HEK293 (cell line): ENCODE measurements at regions not wholly inside any gene's neighbourhood (a gene's known extent, or its start where the extent isn't known, plus 50 kb on each side); places are given as distances from the start of the nearest gene placed in this dataset.

Experiments
- CTCF ChIA-PET: fragments of 350-600 bp; formaldehyde crosslinking; extraction: SDS; loops from one replicate; lab custom pipeline; 2021; ENCODE audit warnings: antibody characterized with exemption; lab: Yijun Ruan, JAX
- POLR2A ChIA-PET: fragments of 300-600 bp; formaldehyde crosslinking; extraction: SDS; loops from one replicate; lab custom pipeline; 2020; ENCODE audit warnings: antibody characterized with exemption, inconsistent platforms; lab: Yijun Ruan, JAX
- H3K27ac ChIP-seq: fragments of 200-500 bp; sonication (Bioruptor generic); 2 replicates; pipeline ENCODE4 v1.5.1; 2014; ENCODE audit warnings: low read depth, low read length, control low read depth, inconsistent platforms; ENCODE audit errors: extremely low read depth
- H3K36me3 ChIP-seq, 2 experiments: fragments of 200-500 bp in 1 of 2; sonication (Bioruptor generic) in 1 of 2; 1 replicate in 1 of 2; 2 replicates in 1 of 2; pipeline ENCODE4 v1.5.1; 2014 to 2017; ENCODE audit warnings: inconsistent platforms in 2 of 2, low read length in 2 of 2; ENCODE audit not compliant: control insufficient read depth in 2 of 2, insufficient read depth in 1 of 2
- H3K4me1 ChIP-seq: fragments of 200-500 bp; sonication (Bioruptor generic); 2 replicates; pipeline ENCODE4 v1.5.1; 2014; ENCODE audit warnings: mild to moderate bottlenecking, low read length, inconsistent platforms; ENCODE audit not compliant: control insufficient read depth, insufficient read depth
- H3K4me3 ChIP-seq: 2 replicates; pipeline ENCODE4 v1.5.1; 2011; ENCODE audit warnings: low read depth, mild to moderate bottlenecking, control low read depth, low read length, moderate library complexity
- H3K9me3 ChIP-seq: fragments of 200-500 bp; sonication (Bioruptor generic); 2 replicates; pipeline ENCODE4 v1.5.1; 2014; ENCODE audit warnings: low read depth, low read length, inconsistent platforms; ENCODE audit not compliant: control insufficient read depth, insufficient read depth
- FEZF1 ChIP-seq: fragments of 450-650 bp; formaldehyde crosslinking; IDR thresholded peaks from 2 replicates; pipeline ENCODE4 v1.5.1; 2016; ENCODE audit warnings: missing biosample characterization, missing genetic modification characterization
- GFI1B ChIP-seq: fragments of 450-650 bp; formaldehyde crosslinking; IDR thresholded peaks from 2 replicates; pipeline ENCODE4 v1.5.1; 2016; ENCODE audit warnings: missing biosample characterization, missing genetic modification characterization
- GLI4 ChIP-seq: fragments of 450-650 bp; formaldehyde crosslinking; IDR thresholded peaks from 2 replicates; pipeline ENCODE4 v1.5.1; 2016; ENCODE audit warnings: missing biosample characterization, missing genetic modification characterization
- HOXD13 ChIP-seq: sonication (generic); formaldehyde crosslinking; IDR thresholded peaks from 2 replicates; pipeline ENCODE4 v1.8.0; 2022; ENCODE audit warnings: missing genetic modification reagents, borderline replicate concordance
- MEIS1 ChIP-seq: sonication (generic); formaldehyde crosslinking; IDR thresholded peaks from 2 replicates; pipeline ENCODE4 v1.8.1; 2022; ENCODE audit warnings: missing genetic modification reagents, mild to moderate bottlenecking, borderline replicate concordance
- PRDM1 ChIP-seq: fragments of 450-650 bp; formaldehyde crosslinking; IDR thresholded peaks from 2 replicates; pipeline ENCODE4; 2016; ENCODE audit warnings: missing biosample characterization, missing genetic modification characterization
- REPIN1 ChIP-seq: fragments of 450-650 bp; formaldehyde crosslinking; IDR thresholded peaks from 2 replicates; pipeline ENCODE4 v1.5.1; 2017; ENCODE audit warnings: missing biosample characterization, missing genetic modification characterization, low read depth
- SCRT1 ChIP-seq: fragments of 450-650 bp; formaldehyde crosslinking; IDR thresholded peaks from 2 replicates; pipeline ENCODE4 v1.5.1; 2016; ENCODE audit warnings: missing biosample characterization, missing genetic modification characterization, borderline replicate concordance
- YY1 ChIP-seq: fragments of 450-650 bp; formaldehyde crosslinking; IDR thresholded peaks from 2 replicates; pipeline ENCODE4 v1.5.1; 2018; ENCODE audit warnings: missing biosample characterization, missing genetic modification characterization
- ZIC2 ChIP-seq: fragments of 450-650 bp; formaldehyde crosslinking; IDR thresholded peaks from 2 replicates; pipeline ENCODE4 v1.5.1; 2016; ENCODE audit warnings: missing biosample characterization, missing genetic modification characterization
- ZNF114 ChIP-seq: fragments of 450-650 bp; formaldehyde crosslinking; IDR thresholded peaks from 2 replicates; pipeline ENCODE4 v1.5.0; 2017; ENCODE audit warnings: missing biosample characterization, missing genetic modification characterization
- ZNF140 ChIP-seq: fragments of 450-650 bp; formaldehyde crosslinking; IDR thresholded peaks from 2 replicates; pipeline ENCODE4 v1.5.1; 2016; ENCODE audit warnings: missing biosample characterization, missing genetic modification characterization
- ZNF16 ChIP-seq: fragments of 450-650 bp; formaldehyde crosslinking; IDR thresholded peaks from 2 replicates; pipeline ENCODE4 v1.5.1; 2016; ENCODE audit warnings: low read depth, missing biosample characterization, missing genetic modification characterization
- ZNF23 ChIP-seq: fragments of 450-650 bp; formaldehyde crosslinking; IDR thresholded peaks from 2 replicates; pipeline ENCODE4 v1.5.1; 2016; ENCODE audit warnings: missing biosample characterization, missing genetic modification characterization, borderline replicate concordance
- ZNF239 ChIP-seq: fragments of 450-650 bp; formaldehyde crosslinking; IDR thresholded peaks from 2 replicates; pipeline ENCODE4 v1.5.1; 2016; ENCODE audit warnings: missing biosample characterization, missing genetic modification characterization
- ZNF266 ChIP-seq: fragments of 450-650 bp; formaldehyde crosslinking; IDR thresholded peaks from 2 replicates; pipeline ENCODE4 v1.5.1; 2016; ENCODE audit warnings: missing biosample characterization, missing genetic modification characterization, low read depth
- ZNF292 ChIP-seq: fragments of 450-650 bp; formaldehyde crosslinking; IDR thresholded peaks from 2 replicates; pipeline ENCODE4 v1.5.1; 2016; ENCODE audit warnings: low read depth, missing biosample characterization, missing genetic modification characterization, borderline replicate concordance
- ZNF596 ChIP-seq: fragments of 450-650 bp; IDR thresholded peaks from 2 replicates; pipeline ENCODE4 v1.5.0; 2018; ENCODE audit warnings: missing biosample characterization, mild to moderate bottlenecking, missing genetic modification characterization, moderate library complexity
- ZNF600 ChIP-seq: fragments of 450-650 bp; formaldehyde crosslinking; IDR thresholded peaks from 2 replicates; pipeline ENCODE4 v1.5.1; 2016; ENCODE audit warnings: missing biosample characterization, missing genetic modification characterization
- ZNF660 ChIP-seq: fragments of 450-650 bp; IDR thresholded peaks from 2 replicates; pipeline ENCODE4 v1.5.1; 2018; ENCODE audit warnings: missing biosample characterization, mild to moderate bottlenecking, missing genetic modification characterization
- ZSCAN16 ChIP-seq: fragments of 450-650 bp; formaldehyde crosslinking; IDR thresholded peaks from 2 replicates; pipeline ENCODE4 v1.5.1; 2016; ENCODE audit warnings: missing biosample characterization, missing genetic modification characterization
- ZXDB ChIP-seq: fragments of 450-650 bp; formaldehyde crosslinking; IDR thresholded peaks from 2 replicates; pipeline ENCODE4 v1.5.1; 2016; ENCODE audit warnings: missing biosample characterization, missing genetic modification characterization
- TF ChIP-seq, protein P1 (sequence below): fragments of 450-650 bp; formaldehyde crosslinking; IDR thresholded peaks from 2 replicates; pipeline ENCODE4 v1.5.1; 2016; ENCODE audit warnings: missing biosample characterization, missing genetic modification characterization, low read depth
- TF ChIP-seq, protein P2 (sequence below): fragments of 450-650 bp; IDR thresholded peaks from 2 replicates; pipeline ENCODE4 v1.5.1; 2018; ENCODE audit warnings: missing biosample characterization, missing genetic modification characterization
- TF ChIP-seq, protein P3 (sequence below): fragments of 450-650 bp; formaldehyde crosslinking; IDR thresholded peaks from 2 replicates; pipeline ENCODE4 v1.5.1; 2017; ENCODE audit warnings: missing biosample characterization, missing genetic modification characterization

DNA sequence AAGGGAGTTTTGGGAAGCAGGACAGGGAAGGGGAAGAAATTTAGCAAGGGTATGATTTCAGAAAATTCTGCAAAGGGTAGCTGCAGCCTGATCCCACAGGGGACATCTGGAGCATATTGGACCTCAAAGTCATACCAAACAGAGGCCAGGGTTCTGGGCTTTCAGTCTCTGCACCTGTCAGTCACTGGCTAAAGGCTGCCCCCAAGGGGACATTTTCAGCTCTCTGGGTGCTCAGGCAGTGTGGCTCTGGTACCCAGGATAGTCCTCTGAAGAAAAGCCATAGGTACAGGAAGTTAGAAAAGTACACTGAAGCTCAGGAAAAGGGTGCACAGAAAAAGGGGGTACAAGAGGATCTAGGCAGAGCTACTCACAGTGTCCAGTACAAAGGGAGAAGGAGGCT lies 149.2 kb downstream of the INSIG2 start:
- POLR2A ChIA-PET: no interaction called here
- Histone ChIP-seq H3K36me3 (no peaks in the 10 kb centered on the region), H3K4me3 (no peak overlapping the region), H3K27ac (no peak overlapping the region), H3K9me3 (no peaks in the 10 kb centered on the region), H3K4me1 (no peaks in the 10 kb centered on the region)
- TF ChIP-seq, protein P1, sequence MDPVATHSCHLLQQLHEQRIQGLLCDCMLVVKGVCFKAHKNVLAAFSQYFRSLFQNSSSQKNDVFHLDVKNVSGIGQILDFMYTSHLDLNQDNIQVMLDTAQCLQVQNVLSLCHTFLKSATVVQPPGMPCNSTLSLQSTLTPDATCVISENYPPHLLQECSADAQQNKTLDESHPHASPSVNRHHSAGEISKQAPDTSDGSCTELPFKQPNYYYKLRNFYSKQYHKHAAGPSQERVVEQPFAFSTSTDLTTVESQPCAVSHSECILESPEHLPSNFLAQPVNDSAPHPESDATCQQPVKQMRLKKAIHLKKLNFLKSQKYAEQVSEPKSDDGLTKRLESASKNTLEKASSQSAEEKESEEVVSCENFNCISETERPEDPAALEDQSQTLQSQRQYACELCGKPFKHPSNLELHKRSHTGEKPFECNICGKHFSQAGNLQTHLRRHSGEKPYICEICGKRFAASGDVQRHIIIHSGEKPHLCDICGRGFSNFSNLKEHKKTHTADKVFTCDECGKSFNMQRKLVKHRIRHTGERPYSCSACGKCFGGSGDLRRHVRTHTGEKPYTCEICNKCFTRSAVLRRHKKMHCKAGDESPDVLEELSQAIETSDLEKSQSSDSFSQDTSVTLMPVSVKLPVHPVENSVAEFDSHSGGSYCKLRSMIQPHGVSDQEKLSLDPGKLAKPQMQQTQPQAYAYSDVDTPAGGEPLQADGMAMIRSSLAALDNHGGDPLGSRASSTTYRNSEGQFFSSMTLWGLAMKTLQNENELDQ (tag by site-specific recombination): no peak
- TF ChIP-seq, protein P2, sequence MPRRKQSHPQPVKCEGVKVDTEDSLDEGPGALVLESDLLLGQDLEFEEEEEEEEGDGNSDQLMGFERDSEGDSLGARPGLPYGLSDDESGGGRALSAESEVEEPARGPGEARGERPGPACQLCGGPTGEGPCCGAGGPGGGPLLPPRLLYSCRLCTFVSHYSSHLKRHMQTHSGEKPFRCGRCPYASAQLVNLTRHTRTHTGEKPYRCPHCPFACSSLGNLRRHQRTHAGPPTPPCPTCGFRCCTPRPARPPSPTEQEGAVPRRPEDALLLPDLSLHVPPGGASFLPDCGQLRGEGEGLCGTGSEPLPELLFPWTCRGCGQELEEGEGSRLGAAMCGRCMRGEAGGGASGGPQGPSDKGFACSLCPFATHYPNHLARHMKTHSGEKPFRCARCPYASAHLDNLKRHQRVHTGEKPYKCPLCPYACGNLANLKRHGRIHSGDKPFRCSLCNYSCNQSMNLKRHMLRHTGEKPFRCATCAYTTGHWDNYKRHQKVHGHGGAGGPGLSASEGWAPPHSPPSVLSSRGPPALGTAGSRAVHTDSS: no peak
- TF ChIP-seq FEZF1 (tag by site-specific recombination): no peak
- TF ChIP-seq GFI1B (tag by site-specific recombination): no peak
- no peak for TF ChIP-seq ZXDB (tag by site-specific recombination)
- TF ChIP-seq ZNF660 (tag by site-specific recombination): no peak
- TF ChIP-seq ZNF266: no peak
- no peak for TF ChIP-seq ZNF596 (tag by site-specific recombination)
- TF ChIP-seq REPIN1 (tag by site-specific recombination): no peak
- no peak for TF ChIP-seq GLI4 (tag by site-specific recombination)
- TF ChIP-seq ZNF292 (tag by site-specific recombination): no peak
- TF ChIP-seq ZNF600 (tag by site-specific recombination): no peak
- no peak for TF ChIP-seq MEIS1 (CRISPR knock-in tag)
- TF ChIP-seq ZSCAN16 (tag by site-specific recombination): no peak
- no peak for TF ChIP-seq HOXD13 (CRISPR knock-in tag)
- no peak for TF ChIP-seq SCRT1 (tag by site-specific recombination)
- TF ChIP-seq YY1 (tag by site-specific recombination): no peak
- no peak for TF ChIP-seq ZNF16 (tag by site-specific recombination)
- TF ChIP-seq ZNF239 (tag by site-specific recombination): no peak
- CTCF ChIA-PET: interaction anchor here (0.9 to 1.8 kb wide), 2 partner anchors 15 to 34 kb away, joined by 3 to 9 read pairs; no protein-coding TSS in a partner anchor

DNA sequence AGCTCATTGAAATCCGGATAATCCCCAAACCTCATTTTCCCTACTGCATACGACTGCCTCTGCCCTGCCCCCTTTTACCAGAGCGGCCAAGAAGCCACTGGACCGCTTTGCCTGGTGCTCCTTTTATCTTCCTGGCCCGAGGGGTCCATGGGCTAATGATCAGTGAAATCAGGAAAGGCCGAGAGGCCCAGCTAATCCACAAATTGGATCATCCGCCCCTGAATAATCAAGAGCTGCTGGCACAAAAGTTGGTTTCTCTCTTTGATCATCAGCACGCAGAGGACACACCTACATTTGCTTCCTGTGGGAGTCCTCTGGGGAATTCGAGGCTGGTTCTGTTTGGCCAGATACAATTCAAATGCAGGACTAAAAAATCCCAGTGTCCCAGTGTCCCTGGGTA lies 144.5 kb downstream of the INSIG2 start:
- ChIA-PET CTCF (interaction anchor here (0.7 kb wide), 1 partner anchor 11 kb away, joined by 3 read pairs; no protein-coding TSS in a partner anchor), POLR2A (no interaction called here)
- H3K27ac ChIP-seq: no peak overlapping the region
- H3K4me3 ChIP-seq: no peak overlapping the region
- no peaks in the 10 kb centered on the region for H3K36me3 ChIP-seq
- H3K4me1 ChIP-seq: no peaks in the 10 kb centered on the region
- no peaks in the 10 kb centered on the region for H3K9me3 ChIP-seq
- TF ChIP-seq ZNF114: no peak
- no peak for TF ChIP-seq GFI1B (tag by site-specific recombination)
- TF ChIP-seq, protein P3, sequence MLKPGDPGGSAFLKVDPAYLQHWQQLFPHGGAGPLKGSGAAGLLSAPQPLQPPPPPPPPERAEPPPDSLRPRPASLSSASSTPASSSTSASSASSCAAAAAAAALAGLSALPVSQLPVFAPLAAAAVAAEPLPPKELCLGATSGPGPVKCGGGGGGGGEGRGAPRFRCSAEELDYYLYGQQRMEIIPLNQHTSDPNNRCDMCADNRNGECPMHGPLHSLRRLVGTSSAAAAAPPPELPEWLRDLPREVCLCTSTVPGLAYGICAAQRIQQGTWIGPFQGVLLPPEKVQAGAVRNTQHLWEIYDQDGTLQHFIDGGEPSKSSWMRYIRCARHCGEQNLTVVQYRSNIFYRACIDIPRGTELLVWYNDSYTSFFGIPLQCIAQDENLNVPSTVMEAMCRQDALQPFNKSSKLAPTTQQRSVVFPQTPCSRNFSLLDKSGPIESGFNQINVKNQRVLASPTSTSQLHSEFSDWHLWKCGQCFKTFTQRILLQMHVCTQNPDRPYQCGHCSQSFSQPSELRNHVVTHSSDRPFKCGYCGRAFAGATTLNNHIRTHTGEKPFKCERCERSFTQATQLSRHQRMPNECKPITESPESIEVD: no peak
- no peak for TF ChIP-seq ZNF23
- no peak for TF ChIP-seq PRDM1 (tag by site-specific recombination)
- TF ChIP-seq ZIC2 (tag by site-specific recombination): no peak
- TF ChIP-seq ZNF140 (tag by site-specific recombination): no peak
